ENCODE measurements at regions not wholly inside any gene's neighbourhood (a gene's known extent, or its start where the extent isn't known, plus 50 kb on each side); places are given as distances from the start of the nearest gene placed in this dataset.

DNA sequence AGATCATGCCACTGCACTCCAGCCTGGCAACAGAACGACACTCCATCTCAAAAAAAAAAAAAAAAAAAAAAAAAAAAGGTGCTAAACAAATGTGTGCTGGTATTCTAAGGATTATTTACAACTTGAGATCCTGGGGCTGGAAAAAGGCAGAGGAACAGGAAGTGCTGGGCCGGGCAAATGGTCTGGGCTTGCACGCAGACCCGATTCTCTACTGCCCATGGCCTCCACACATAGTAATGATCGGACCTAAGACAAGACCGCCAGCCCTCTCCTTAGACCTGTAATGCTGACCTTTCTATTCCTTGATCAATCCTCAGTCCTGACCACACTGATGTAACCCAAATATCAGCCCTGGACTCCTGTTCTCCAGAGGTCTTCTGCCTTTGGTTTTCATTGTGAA is 67.8 kb downstream of the EFNB1 start:
- DNase-seq (ENCODE audit: low read depth, low spot score) (no peak), ATAC-seq (no peak)
- Histone ChIP-seq H3K4me1 (ENCODE audit: control insufficient read depth, insufficient read depth, low read length) (no peaks in the 10 kb centered on the region), H3K9me3 (ENCODE audit: control insufficient read depth, insufficient read depth, low read depth, low read length) (no peaks in the 10 kb centered on the region), H3K4me3 (ENCODE audit: low read depth in 2 of 2, low read length in 2 of 2) (no peak overlapping the region), H3K36me3 (ENCODE audit: control insufficient read depth, insufficient read depth, low read length) (no peaks in the 10 kb centered on the region), H3K27ac (ENCODE audit: low read length) (no peak overlapping the region), H3K27me3 (ENCODE audit: control insufficient read depth, insufficient read depth, low read length) (no peaks in the 10 kb centered on the region)
- TF ChIP-seq SIN3A (IDR thresholded peaks at IDR 0.05; ENCODE audit: borderline replicate concordance, insufficient read depth, low read depth, low read length) (no peak), CTCF (IDR thresholded peaks at IDR 0.05) (no peak), TCF7L2 (IDR thresholded peaks at IDR 0.05; ENCODE audit: low read depth, low read length) (no peak), REST (IDR thresholded peaks at IDR 0.05; ENCODE audit: insufficient read depth in 1 of 2, low read depth in 2 of 2, low read length in 1 of 2) (no peak), POLR2AphosphoS5 (IDR thresholded peaks at IDR 0.05; ENCODE audit: low read depth, low read length) (no peak)
- in situ Hi-C loops (cut with HindIII; ENCODE audit: low pct_unique_long_range_greater_than_20kb, low sequenced_read_pairs), result no loop called here
- ChIA-PET POLR2A (no interaction called here), CTCF (no interaction called here)
- BruUV-seq (replicated peaks), result no TSS peak
- intact Hi-C loops (cut with micrococcal nuclease; ENCODE audit: unreplicated experiment), result no loop called here

GRCh38 chrX:68895778-68896177 is 67.0 kb downstream of the EFNB1 start:
- no peak overlapping the region for H3K4me3 ChIP-seq (ENCODE audit: low read depth in 2 of 2, low read length in 2 of 2)
- in situ Hi-C loops (cut with HindIII; ENCODE audit: low pct_unique_long_range_greater_than_20kb, low sequenced_read_pairs), result no loop called here
- no peaks in the 10 kb centered on the region for H3K4me1 ChIP-seq (ENCODE audit: control insufficient read depth, insufficient read depth, low read length)
- DNase-seq (ENCODE audit: low read depth, low spot score) (no peak), ATAC-seq (no peak)
- no peak overlapping the region for H3K27ac ChIP-seq (ENCODE audit: low read length)
- BruUV-seq (replicated peaks), result no TSS peak
- ChIA-PET CTCF (no interaction called here), POLR2A (no interaction called here)
- no peaks in the 10 kb centered on the region for H3K27me3 ChIP-seq (ENCODE audit: control insufficient read depth, insufficient read depth, low read length)
- TF ChIP-seq CTCF (IDR thresholded peaks at IDR 0.05) (no peak), REST (IDR thresholded peaks at IDR 0.05; ENCODE audit: insufficient read depth in 1 of 2, low read depth in 2 of 2, low read length in 1 of 2) (no peak), SIN3A (IDR thresholded peaks at IDR 0.05; ENCODE audit: borderline replicate concordance, insufficient read depth, low read depth, low read length) (no peak), POLR2AphosphoS5 (IDR thresholded peaks at IDR 0.05; ENCODE audit: low read depth, low read length) (no peak), TCF7L2 (IDR thresholded peaks at IDR 0.05; ENCODE audit: low read depth, low read length) (no peak)
- no peaks in the 10 kb centered on the region for H3K36me3 ChIP-seq (ENCODE audit: control insufficient read depth, insufficient read depth, low read length)
- H3K9me3 ChIP-seq (ENCODE audit: control insufficient read depth, insufficient read depth, low read depth, low read length), result no peaks in the 10 kb centered on the region
- intact Hi-C loops (cut with micrococcal nuclease; ENCODE audit: unreplicated experiment), result no loop called here
